Activated naive CD8-positive, alpha-beta T cell treated with anti-CD3 and anti-CD28 coated beads, Interleukin-2, amount 10 ng/mL, durations not matched to agents 7 days and 5 days (primary cell): ENCODE measurements at regions not wholly inside any gene's neighbourhood (a gene's known extent, or its start where the extent isn't known, plus 50 kb on each side); places are given as distances from the start of the nearest gene placed in this dataset.

Source experiments
- ATAC-seq: fragments of 150-1000 bp; cut with Tn5 transposase; one replicate; pipeline ENCODE4 v1.10.0; 2021; ENCODE audit warnings: low read depth, moderate library complexity
- POLR2A ChIA-PET: fragments of 350-600 bp; sonication (Branson Sonifier 250); formaldehyde crosslinking; loops from one replicate; lab custom pipeline; 2021; ENCODE audit warnings: antibody characterized with exemption; lab: Charles Lee
- DNase-seq: peaks from one replicate; pipeline ENCODE4 v3.0.0; 2021
- H3K27ac Mint-ChIP-seq: one replicate; pipeline ENCODE4 v1.8.0; 2022; ENCODE audit warnings: mild to moderate bottlenecking, mixed read lengths
- H3K27me3 Mint-ChIP-seq: one replicate; pipeline ENCODE4 v1.8.0; 2022; ENCODE audit warnings: mild to moderate bottlenecking, moderate library complexity, mixed read lengths
- H3K36me3 Mint-ChIP-seq: one replicate; pipeline ENCODE4 v1.8.0; 2021; ENCODE audit warnings: mild to moderate bottlenecking, mixed read lengths
- H3K4me1 Mint-ChIP-seq: one replicate; pipeline ENCODE4 v1.8.0; 2021; ENCODE audit warnings: mixed read lengths
- H3K4me3 Mint-ChIP-seq: one replicate; pipeline ENCODE4 v1.8.0; 2022; ENCODE audit warnings: mild to moderate bottlenecking, moderate library complexity, mixed read lengths
- H3K9me3 Mint-ChIP-seq: one replicate; pipeline ENCODE4 v1.8.0; 2021; ENCODE audit warnings: mixed read lengths

DNA sequence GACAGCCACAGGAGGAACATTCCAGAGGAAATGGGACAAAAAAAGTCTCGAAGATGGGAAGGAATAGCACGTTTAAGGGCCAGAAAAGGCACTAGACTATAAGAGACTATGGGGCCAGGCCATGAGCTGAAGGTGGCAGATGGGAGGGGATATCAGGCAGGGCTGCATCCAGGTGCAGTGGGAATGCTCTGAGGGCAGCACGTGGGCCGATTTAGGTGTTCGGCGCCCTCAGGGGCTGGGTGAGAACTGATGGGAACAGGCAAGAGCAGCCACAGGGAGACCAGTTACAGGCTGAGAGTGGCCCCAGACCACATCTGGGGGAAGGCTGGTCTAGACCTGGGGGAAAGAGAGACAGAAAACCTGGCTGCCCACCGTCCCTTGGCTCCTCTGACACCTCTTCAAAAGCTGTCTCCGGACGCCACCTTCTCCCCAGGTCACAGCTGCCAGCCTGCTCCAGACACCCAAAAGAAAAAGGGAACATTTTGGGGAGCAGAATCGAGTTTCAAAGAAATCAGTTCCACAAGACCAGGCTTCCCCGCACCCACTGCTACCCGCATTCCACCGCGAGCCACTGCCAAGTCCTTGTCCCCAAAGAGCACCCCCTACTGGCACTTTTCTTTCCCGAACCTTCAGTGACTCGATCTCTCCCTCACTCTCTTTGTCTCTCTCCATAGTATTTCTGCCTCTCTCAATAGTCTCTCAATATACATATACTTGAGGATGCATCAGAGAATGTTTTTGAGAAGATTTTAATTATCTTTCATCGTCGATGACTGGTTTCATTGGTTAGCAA lies 190.1 kb upstream of the AGAP1 start:
- Mint-ChIP-seq H3K4me3 (no peak overlapping the region), H3K9me3 (peaks cover 3% of the 10 kb centered on the region), H3K27ac (no peak overlapping the region), H3K4me1 (no peaks in the 10 kb centered on the region), H3K36me3 (no peaks in the 10 kb centered on the region), H3K27me3 (peaks cover 2% of the 10 kb centered on the region)
- ATAC-seq (no peak), DNase-seq (no peak)
- POLR2A ChIA-PET = no interaction called here

GRCh38 chr2:235305678-235306077 lies 188.2 kb upstream of the AGAP1 start:
- Mint-ChIP-seq H3K27me3 (peaks cover 2% of the 10 kb centered on the region), H3K9me3 (peaks cover 3% of the 10 kb centered on the region), H3K36me3 (no peaks in the 10 kb centered on the region), H3K27ac (no peak overlapping the region), H3K4me1 (no peaks in the 10 kb centered on the region), H3K4me3 (no peak overlapping the region)
- POLR2A ChIA-PET = no interaction called here
- ATAC-seq = no peak
- DNase-seq = no peak

- DNase-seq (no peak), ATAC-seq (no peak)
- H3K36me3 Mint-ChIP-seq = no peaks in the 10 kb centered on the region
- no peak overlapping the region for H3K27ac Mint-ChIP-seq
- peaks cover 3% of the 10 kb centered on the region for H3K9me3 Mint-ChIP-seq
- POLR2A ChIA-PET = no interaction called here
- H3K4me3 Mint-ChIP-seq = no peak overlapping the region
- no peaks in the 10 kb centered on the region for H3K4me1 Mint-ChIP-seq
- H3K27me3 Mint-ChIP-seq = peaks cover 2% of the 10 kb centered on the region
Measured at GRCh38 chr2:235311044-235311443, 182.8 kb upstream of the AGAP1 start.

- Mint-ChIP-seq H3K4me3 (no peak overlapping the region), H3K27ac (no peak overlapping the region), H3K9me3 (no peaks in the 10 kb centered on the region), H3K36me3 (no peaks in the 10 kb centered on the region), H3K27me3 (no peaks in the 10 kb centered on the region), H3K4me1 (no peaks in the 10 kb centered on the region)
- DNase-seq (no peak), ATAC-seq (no peak)
- POLR2A ChIA-PET = no interaction called here
Measured at GRCh38 chr2:235312571-235312970, 181.3 kb upstream of the AGAP1 start.

DNA sequence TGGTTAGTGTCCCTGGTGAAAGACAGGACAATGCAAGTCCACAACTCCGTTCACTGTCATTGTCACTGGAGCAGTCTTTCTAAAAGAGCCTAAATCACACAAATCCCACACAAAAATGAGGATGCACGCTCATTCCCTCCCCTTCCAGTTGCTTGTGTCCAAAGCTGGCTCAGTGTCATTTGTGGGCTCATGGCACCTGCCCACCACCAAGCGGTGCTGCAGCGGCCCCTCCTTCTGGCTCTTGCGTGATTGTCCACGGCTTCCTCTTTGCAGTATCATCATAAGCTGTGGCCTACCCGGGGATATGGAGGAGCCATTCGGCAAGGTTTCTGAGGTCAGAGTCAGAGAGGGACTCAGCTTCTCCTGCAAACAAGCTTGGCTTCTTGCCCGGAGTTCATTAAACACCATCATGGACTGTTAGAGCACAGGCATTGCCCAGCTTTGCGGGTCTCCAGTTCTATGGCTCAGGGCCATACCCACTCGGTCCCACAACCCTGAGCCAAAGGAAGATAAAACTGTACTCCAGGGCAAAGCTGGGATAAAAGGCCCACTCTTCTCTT lies 179.4 kb upstream of the AGAP1 start:
- Mint-ChIP-seq H3K36me3 (no peaks in the 10 kb centered on the region), H3K4me3 (no peak overlapping the region), H3K27me3 (no peaks in the 10 kb centered on the region), H3K9me3 (no peaks in the 10 kb centered on the region), H3K4me1 (no peaks in the 10 kb centered on the region), H3K27ac (no peak overlapping the region)
- ATAC-seq (no peak), DNase-seq (no peak)
- POLR2A ChIA-PET = no interaction called here

DNA sequence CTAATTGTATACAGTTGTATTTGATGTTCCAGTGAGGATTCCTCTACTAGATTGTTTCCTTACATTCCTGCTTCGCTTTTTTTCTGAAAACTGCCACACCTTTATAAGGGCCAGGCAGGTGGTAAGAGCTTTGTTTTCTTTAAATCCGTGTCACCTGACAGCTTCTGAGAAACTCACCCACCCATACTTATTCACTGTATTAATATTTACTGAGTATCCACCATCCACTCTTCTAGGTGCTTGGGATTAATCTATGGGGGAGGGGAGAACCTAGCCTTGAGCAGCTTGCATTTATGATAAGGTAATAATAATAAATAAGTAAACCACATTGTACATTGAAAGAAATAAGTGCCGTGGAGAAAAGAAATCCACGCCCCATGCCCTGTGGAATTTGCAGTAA lies 174.7 kb upstream of the AGAP1 start:
- Mint-ChIP-seq H3K36me3 (no peaks in the 10 kb centered on the region), H3K27ac (no peak overlapping the region), H3K4me1 (no peaks in the 10 kb centered on the region), H3K4me3 (no peak overlapping the region), H3K27me3 (no peaks in the 10 kb centered on the region), H3K9me3 (no peaks in the 10 kb centered on the region)
- DNase-seq (no peak), ATAC-seq (no peak)
- POLR2A ChIA-PET = no interaction called here

- no peaks in the 10 kb centered on the region for H3K27me3 Mint-ChIP-seq
- no peak overlapping the region for H3K4me3 Mint-ChIP-seq
- POLR2A ChIA-PET = no interaction called here
- no peaks in the 10 kb centered on the region for H3K36me3 Mint-ChIP-seq
- no peaks in the 10 kb centered on the region for H3K4me1 Mint-ChIP-seq
- H3K27ac Mint-ChIP-seq = no peak overlapping the region
- no peak for ATAC-seq
- no peaks in the 10 kb centered on the region for H3K9me3 Mint-ChIP-seq
- DNase-seq = no peak
Measured at GRCh38 chr2:235320326-235320725, 173.5 kb upstream of the AGAP1 start.

- Mint-ChIP-seq H3K9me3 (no peaks in the 10 kb centered on the region), H3K27ac (no peak overlapping the region), H3K4me1 (no peaks in the 10 kb centered on the region), H3K27me3 (no peaks in the 10 kb centered on the region), H3K36me3 (no peaks in the 10 kb centered on the region), H3K4me3 (no peak overlapping the region)
- no peak for ATAC-seq
- no peak for DNase-seq
- POLR2A ChIA-PET = no interaction called here
Measured at GRCh38 chr2:235324324-235324723, 169.5 kb upstream of the AGAP1 start.

DNA sequence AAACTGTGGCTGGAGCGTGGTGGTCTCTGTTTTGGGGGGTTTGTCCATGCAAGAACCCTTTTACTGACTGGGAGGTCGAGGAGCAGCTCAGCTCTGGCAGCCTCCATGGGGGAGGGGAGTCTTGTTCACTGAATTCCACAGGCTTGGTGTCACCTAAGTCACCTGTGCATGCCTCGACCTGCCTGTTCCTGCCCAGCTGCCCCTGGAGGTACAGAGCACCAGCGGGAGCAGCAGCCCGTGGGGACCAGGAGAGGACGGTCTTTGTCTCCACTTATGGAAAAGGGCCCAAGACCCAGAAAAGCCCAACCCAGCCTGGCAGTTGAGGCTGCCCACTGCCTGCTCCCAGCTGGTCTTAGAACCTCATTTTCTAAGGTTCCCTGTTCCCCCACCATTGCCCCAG lies 168.7 kb upstream of the AGAP1 start:
- no peaks in the 10 kb centered on the region for H3K4me1 Mint-ChIP-seq
- ATAC-seq = no peak
- no peaks in the 10 kb centered on the region for H3K36me3 Mint-ChIP-seq
- no peaks in the 10 kb centered on the region for H3K9me3 Mint-ChIP-seq
- no peak overlapping the region for H3K27ac Mint-ChIP-seq
- no peaks in the 10 kb centered on the region for H3K27me3 Mint-ChIP-seq
- no peak overlapping the region for H3K4me3 Mint-ChIP-seq
- DNase-seq = no peak
- POLR2A ChIA-PET = no interaction called here

GRCh38 chr2:235328991-235329390 lies 164.9 kb upstream of the AGAP1 start:
- DNase-seq (no peak), ATAC-seq (no peak)
- POLR2A ChIA-PET = no interaction called here
- Mint-ChIP-seq H3K27ac (no peak overlapping the region), H3K9me3 (no peaks in the 10 kb centered on the region), H3K4me1 (no peaks in the 10 kb centered on the region), H3K4me3 (no peak overlapping the region), H3K27me3 (peaks cover 3% of the 10 kb centered on the region), H3K36me3 (no peaks in the 10 kb centered on the region)

DNA sequence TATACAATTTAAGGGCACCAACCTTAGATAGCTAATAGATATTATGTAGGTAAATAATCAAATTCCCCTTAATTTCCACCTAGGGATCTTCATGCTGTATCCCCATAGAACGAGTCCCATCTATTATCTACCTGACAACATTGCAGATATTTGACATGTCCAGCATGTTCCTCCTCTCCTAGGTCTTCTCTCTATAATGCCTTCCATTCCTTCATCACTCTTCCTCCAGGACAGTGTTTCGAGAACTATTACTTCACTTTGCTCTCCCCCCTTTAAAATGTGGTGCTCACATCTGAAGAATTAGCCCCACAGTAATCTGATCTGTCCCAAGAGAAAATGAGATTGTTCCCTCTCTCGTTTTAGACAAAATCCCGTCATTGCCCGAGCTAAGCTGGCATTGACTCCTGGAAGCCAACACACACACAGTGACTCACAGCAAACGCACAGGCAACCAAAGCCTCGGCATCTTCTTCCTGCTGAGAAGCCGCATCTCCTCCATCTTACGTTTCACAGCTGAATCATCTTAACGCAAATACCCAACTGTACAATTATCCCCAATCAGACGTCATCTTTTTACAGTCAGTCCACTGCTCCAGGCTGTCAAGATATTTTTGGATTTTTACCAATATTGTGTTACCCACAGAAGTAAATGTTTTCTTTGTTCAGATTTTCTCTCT lies 162.9 kb upstream of the AGAP1 start:
- POLR2A ChIA-PET = no interaction called here
- H3K4me1 Mint-ChIP-seq = no peaks in the 10 kb centered on the region
- no peaks in the 10 kb centered on the region for H3K9me3 Mint-ChIP-seq
- H3K36me3 Mint-ChIP-seq = no peaks in the 10 kb centered on the region
- no peak for ATAC-seq
- H3K27me3 Mint-ChIP-seq = peaks cover 3% of the 10 kb centered on the region
- H3K4me3 Mint-ChIP-seq = no peak overlapping the region
- no peak for DNase-seq
- no peak overlapping the region for H3K27ac Mint-ChIP-seq

DNA sequence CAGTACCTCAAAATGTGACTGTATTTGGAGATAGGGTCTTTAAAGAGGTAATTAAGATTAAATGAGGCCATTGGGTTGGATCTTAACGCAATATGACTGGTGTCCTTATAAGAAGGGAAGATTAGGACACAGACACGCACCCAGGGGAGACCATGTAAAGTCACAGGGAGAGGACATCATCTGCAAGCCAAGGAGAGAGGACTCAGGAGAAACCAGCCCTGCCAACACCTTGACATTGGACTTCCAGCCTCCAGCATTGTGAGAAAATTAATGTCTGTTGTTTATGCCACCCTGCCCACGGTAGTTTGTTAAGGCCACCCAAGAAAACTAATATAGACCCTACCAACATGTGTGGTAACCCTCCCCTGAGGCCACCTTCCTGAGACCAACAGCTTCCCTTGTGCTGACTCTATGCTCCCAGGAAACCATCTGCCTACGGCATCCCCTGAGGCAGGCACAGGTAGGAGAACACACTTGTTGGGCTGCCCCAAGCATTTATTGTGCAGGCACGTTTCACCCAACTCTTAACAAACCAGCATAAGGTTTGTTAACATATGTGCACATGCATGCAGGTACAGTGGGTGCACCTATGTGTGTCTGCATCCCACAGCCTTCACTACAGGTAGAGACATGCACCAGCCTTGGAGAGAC lies 161.5 kb upstream of the AGAP1 start:
- no peaks in the 10 kb centered on the region for H3K4me1 Mint-ChIP-seq
- POLR2A ChIA-PET = no interaction called here
- no peak overlapping the region for H3K4me3 Mint-ChIP-seq
- H3K36me3 Mint-ChIP-seq = no peaks in the 10 kb centered on the region
- H3K27ac Mint-ChIP-seq = no peak overlapping the region
- DNase-seq = no peak
- no peak for ATAC-seq
- peaks cover 3% of the 10 kb centered on the region for H3K27me3 Mint-ChIP-seq
- H3K9me3 Mint-ChIP-seq = no peaks in the 10 kb centered on the region

DNA sequence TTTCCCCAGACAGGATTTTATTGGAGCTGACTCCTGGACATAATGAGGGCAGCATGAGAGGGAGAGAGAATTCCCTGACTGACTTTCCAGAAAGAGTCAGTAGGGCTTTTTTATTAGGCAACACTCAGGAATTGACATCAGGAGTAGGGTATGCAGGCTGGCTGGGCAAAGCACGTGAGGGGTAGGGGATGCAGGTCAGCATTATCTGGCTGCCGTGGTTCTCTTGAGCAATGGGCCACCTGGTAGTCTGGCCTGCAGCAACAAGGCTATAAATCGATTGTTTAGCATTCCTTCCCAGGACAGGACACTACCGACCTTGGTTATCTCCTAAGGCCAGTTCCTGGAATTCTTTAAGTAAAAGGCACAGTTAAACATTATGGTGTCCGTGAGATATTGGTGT lies 160.8 kb upstream of the AGAP1 start:
- Mint-ChIP-seq H3K36me3 (no peaks in the 10 kb centered on the region), H3K4me1 (no peaks in the 10 kb centered on the region), H3K9me3 (no peaks in the 10 kb centered on the region), H3K4me3 (no peak overlapping the region), H3K27me3 (peaks cover 3% of the 10 kb centered on the region), H3K27ac (no peak overlapping the region)
- ATAC-seq (no peak), DNase-seq (no peak)
- POLR2A ChIA-PET = no interaction called here

DNA sequence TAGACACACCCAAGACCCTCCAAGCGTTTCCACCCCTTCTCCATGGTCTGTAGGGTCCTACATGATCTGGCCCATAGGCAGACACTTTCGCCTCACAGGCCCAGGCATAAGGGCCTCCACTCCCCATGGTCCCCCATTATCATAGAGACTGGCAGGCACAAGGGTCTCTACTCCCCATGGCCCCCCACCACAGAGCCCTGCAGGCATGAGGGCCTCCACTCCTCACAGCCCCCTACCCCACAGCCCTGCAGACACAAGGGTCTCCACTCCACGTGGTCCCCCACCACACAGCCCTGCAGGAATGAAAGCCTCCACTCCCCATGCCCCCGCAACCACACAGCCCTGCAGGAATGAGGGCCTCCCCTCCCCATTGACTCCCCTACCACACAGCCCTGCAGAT lies 159.7 kb upstream of the AGAP1 start:
- ATAC-seq = no peak
- Mint-ChIP-seq H3K4me3 (no peak overlapping the region), H3K27me3 (peaks cover 3% of the 10 kb centered on the region), H3K36me3 (no peaks in the 10 kb centered on the region), H3K27ac (no peak overlapping the region), H3K4me1 (no peaks in the 10 kb centered on the region), H3K9me3 (no peaks in the 10 kb centered on the region)
- POLR2A ChIA-PET = no interaction called here
- DNase-seq = no peak
